Upper lobe of left lung (tissue), 6 donors: ENCODE measurements at regions not wholly inside any gene's neighbourhood (a gene's known extent, or its start where the extent isn't known, plus 50 kb on each side); places are given as distances from the start of the nearest gene placed in this dataset.

ENCODE experiments used
- ATAC-seq, 2 donors: fragments of 200-7000 bp; cut with Tn5 transposase; one replicate each; pipeline ENCODE4 v1.9.1; 2022; ENCODE audit warnings: mild to moderate bottlenecking in 2 of 2, moderate library complexity in 2 of 2; ENCODE audit not compliant: low FRiP score in 2 of 2
- DNase-seq, 2 donors: peaks; one replicate each; pipeline ENCODE4 v3.0.0-alpha.2; 2019 to 2020
- H3K27ac ChIP-seq, 4 donors: fragments of 200-600 bp; sonication (generic); one replicate each; pipeline ENCODE4 v1.5.1; 2016 to 2019
- H3K27me3 ChIP-seq, 4 donors: fragments of 200-600 bp; sonication (generic); one replicate each; pipeline ENCODE4 v1.5.1; 2017 to 2019
- H3K36me3 ChIP-seq, 4 donors: fragments of 200-600 bp; sonication (generic); one replicate each; pipeline ENCODE4 v1.5.1; 2016 to 2019
- H3K4me1 ChIP-seq, 4 donors: fragments of 200-600 bp; sonication (generic); one replicate each; pipeline ENCODE4 v1.5.1; 2018 to 2019
- H3K4me3 ChIP-seq, 4 donors: fragments of 200-600 bp; sonication (generic); one replicate each; pipeline ENCODE4 v1.5.1; 2017 to 2019; ENCODE audit warnings: mild to moderate bottlenecking in 2 of 4, moderate library complexity in 1 of 4
- H3K9me3 ChIP-seq, 4 donors: fragments of 200-600 bp; sonication (generic); one replicate each; pipeline ENCODE4 v1.5.1; 2018 to 2019
- CTCF ChIP-seq, 6 experiments: fragments of 450-650 bp in 4 of 6; fragments of 200-600 bp in 2 of 6; sonication (generic) in 2 of 6; IDR thresholded peaks; one replicate each; pipeline ENCODE4 v1.5.1; 2016 to 2019; ENCODE audit warnings: antibody characterized with exemption in 6 of 6
- EP300 ChIP-seq, 4 donors: sonication (generic); formaldehyde crosslinking; IDR thresholded peaks; one replicate each; pipeline ENCODE4 v1.5.1; 2017; ENCODE audit warnings: antibody characterized with exemption in 4 of 4, control low read depth in 2 of 4
- POLR2A ChIP-seq, 4 donors: fragments of 450-650 bp; IDR thresholded peaks; one replicate each; pipeline ENCODE4 v1.5.1; 2016 to 2017; ENCODE audit warnings: antibody characterized with exemption in 4 of 4, mild to moderate bottlenecking in 2 of 4
- POLR2AphosphoS5 ChIP-seq, 2 donors: sonication (generic); formaldehyde crosslinking; IDR thresholded peaks; one replicate each; pipeline ENCODE4 v1.5.1; 2017; ENCODE audit warnings: antibody characterized with exemption in 2 of 2
- WGBS, 2 donors: methylation state at CpG; one replicate each; pipeline ENCODE4 v1.1.5; 2017 to 2018; 5-methylcytosine and 5-hydroxymethylcytosine counted together
- donor health status: DM: no; HTN: no; CAD: no; lungs with moderate emphysema.
- donor health status: DM: no; HTN: yes; CAD: no; lungs with severe emphysema.

GRCh38 chr5:125525356-125525755 lies 778.9 kb upstream of the ZNF608 start:
- DNase-seq (no peak), ATAC-seq (no peak)
- no peak overlapping the region for H3K27ac ChIP-seq
- 70 to 79% methylated on average over 4 of the region's 4 CpGs for WGBS, 2 donors
- no peak overlapping the region for H3K4me3 ChIP-seq
- no peaks in the 10 kb centered on the region for H3K36me3 ChIP-seq
- no peaks in the 10 kb centered on the region for H3K27me3 ChIP-seq
- TF ChIP-seq CTCF (IDR thresholded peaks at IDR 0.05): no peak
- TF ChIP-seq EP300 (IDR thresholded peaks at IDR 0.05): no peak
- H3K4me1 ChIP-seq: peaks cover 0 to 5% (median 0%) of the 10 kb centered on the region in 4 donors
- H3K9me3 ChIP-seq: no peaks in the 10 kb centered on the region

- no peaks in the 10 kb centered on the region for H3K36me3 ChIP-seq
- ATAC-seq: no peak
- no peaks in the 10 kb centered on the region for H3K9me3 ChIP-seq
- no peaks in the 10 kb centered on the region for H3K27me3 ChIP-seq
- TF ChIP-seq CTCF (IDR thresholded peaks at IDR 0.05) (no peak), POLR2AphosphoS5 (IDR thresholded peaks at IDR 0.05) (no peak), POLR2A (IDR thresholded peaks at IDR 0.05) (no peak), EP300 (IDR thresholded peaks at IDR 0.05) (no peak)
- no peak for DNase-seq
- no peak overlapping the region for H3K27ac ChIP-seq
- peaks cover 0 to 5% (median 0%) of the 10 kb centered on the region in 4 donors for H3K4me1 ChIP-seq
- no peak overlapping the region for H3K4me3 ChIP-seq
Measured at GRCh38 chr5:125526966-125527365, 780.5 kb upstream of the ZNF608 start.

DNA sequence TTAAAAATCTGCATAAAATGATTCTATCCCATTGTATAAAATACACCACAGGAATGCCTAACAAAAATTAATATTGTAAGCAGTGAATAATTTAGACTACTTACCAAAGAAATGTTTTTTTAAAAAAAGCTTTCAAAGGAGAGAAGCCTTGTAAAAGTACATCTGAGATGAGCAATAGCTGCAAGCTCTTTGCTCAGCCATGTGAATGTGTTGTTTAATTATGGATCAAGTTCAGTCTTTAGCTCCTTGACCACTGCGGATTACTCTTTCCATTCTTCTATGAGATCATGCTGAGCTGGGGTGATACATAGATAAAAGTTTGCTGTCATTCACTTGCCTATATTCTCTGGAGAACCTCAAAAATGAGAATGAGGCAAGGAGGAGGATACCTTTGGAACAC lies 782.4 kb upstream of the ZNF608 start:
- Histone ChIP-seq H3K9me3 (no peaks in the 10 kb centered on the region), H3K27me3 (no peaks in the 10 kb centered on the region), H3K27ac (no peak overlapping the region), H3K36me3 (no peaks in the 10 kb centered on the region), H3K4me3 (no peak overlapping the region), H3K4me1 (peaks cover 0 to 5% (median 0%) of the 10 kb centered on the region in 4 donors)
- 97 to 100% methylated on average over 1 of the region's 1 CpG for WGBS, 2 donors
- TF ChIP-seq EP300 (IDR thresholded peaks at IDR 0.05): no peak
- TF ChIP-seq CTCF (IDR thresholded peaks at IDR 0.05): no peak
- TF ChIP-seq POLR2A (IDR thresholded peaks at IDR 0.05): no peak
- TF ChIP-seq POLR2AphosphoS5 (IDR thresholded peaks at IDR 0.05): no peak
- DNase-seq (no peak), ATAC-seq (no peak)

DNA sequence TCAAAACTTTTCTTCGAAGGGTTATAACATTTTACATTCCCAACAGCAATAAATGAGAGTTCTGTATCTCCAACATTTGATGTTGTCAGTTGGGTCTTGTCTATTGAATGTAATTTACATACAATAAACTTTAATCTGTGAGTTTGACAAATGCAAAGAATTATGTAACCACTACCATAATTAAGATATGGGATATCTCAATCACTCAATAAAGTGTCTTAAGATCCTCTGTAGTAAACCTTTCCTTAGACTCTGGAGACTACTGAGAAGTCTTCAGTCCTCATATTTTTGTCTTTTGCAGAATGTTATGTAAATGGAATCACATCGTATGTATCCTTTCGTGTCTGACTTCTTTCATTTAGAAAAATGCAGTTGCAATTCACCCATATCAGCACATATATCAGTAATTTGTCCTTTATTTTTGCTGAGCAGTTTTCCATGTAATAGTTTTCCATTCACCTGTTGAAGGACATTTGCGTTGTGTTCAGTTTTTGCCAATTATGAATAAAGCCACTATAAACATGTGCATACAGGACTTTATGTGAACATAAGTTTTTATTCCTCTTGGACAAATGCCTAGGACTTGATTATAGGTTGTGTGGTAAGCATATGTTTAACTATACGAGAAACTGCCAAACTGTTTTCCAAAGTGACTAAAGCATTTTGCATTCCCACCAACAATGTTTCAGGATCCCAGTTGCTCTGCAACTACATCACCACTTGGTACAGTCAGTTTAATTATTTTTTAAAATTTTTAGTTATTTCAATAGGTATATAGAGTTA lies 784.6 kb upstream of the ZNF608 start:
- no peak overlapping the region for H3K4me3 ChIP-seq
- H3K27ac ChIP-seq: no peak overlapping the region
- no peak for ATAC-seq
- WGBS, 2 donors: 85 to 90% methylated on average over 5 of the region's 5 CpGs
- DNase-seq: no peak
- no peaks in the 10 kb centered on the region for H3K27me3 ChIP-seq
- H3K36me3 ChIP-seq: no peaks in the 10 kb centered on the region
- peaks cover 0 to 5% (median 0%) of the 10 kb centered on the region in 4 donors for H3K4me1 ChIP-seq
- no peak for TF ChIP-seq POLR2A (IDR thresholded peaks at IDR 0.05)
- no peak for TF ChIP-seq CTCF (IDR thresholded peaks at IDR 0.05)
- TF ChIP-seq POLR2AphosphoS5 (IDR thresholded peaks at IDR 0.05): no peak
- no peak for TF ChIP-seq EP300 (IDR thresholded peaks at IDR 0.05)
- no peaks in the 10 kb centered on the region for H3K9me3 ChIP-seq

- no peaks in the 10 kb centered on the region for H3K36me3 ChIP-seq
- no peak for DNase-seq
- no peaks in the 10 kb centered on the region for H3K27me3 ChIP-seq
- ATAC-seq: no peak
- no peak overlapping the region for H3K27ac ChIP-seq
- peaks cover 0 to 9% (median 2%) of the 10 kb centered on the region in 4 donors for H3K9me3 ChIP-seq
- TF ChIP-seq EP300 (IDR thresholded peaks at IDR 0.05) (no peak), POLR2AphosphoS5 (IDR thresholded peaks at IDR 0.05) (no peak), CTCF (IDR thresholded peaks at IDR 0.05) (no peak), POLR2A (IDR thresholded peaks at IDR 0.05) (no peak)
- no peak overlapping the region for H3K4me3 ChIP-seq
- no peaks in the 10 kb centered on the region for H3K4me1 ChIP-seq
Measured at GRCh38 chr5:125536095-125536494, 789.7 kb upstream of the ZNF608 start.
